ENCODE measurements at regions not wholly inside any gene's neighbourhood (a gene's known extent, or its start where the extent isn't known, plus 50 kb on each side); places are given as distances from the start of the nearest gene placed in this dataset.
"Not testable (repeated sequence)": the region's sequence is repeated elsewhere in the genome, so short reads cannot be mapped to it uniquely, and the experiment has no call there.

DNA sequence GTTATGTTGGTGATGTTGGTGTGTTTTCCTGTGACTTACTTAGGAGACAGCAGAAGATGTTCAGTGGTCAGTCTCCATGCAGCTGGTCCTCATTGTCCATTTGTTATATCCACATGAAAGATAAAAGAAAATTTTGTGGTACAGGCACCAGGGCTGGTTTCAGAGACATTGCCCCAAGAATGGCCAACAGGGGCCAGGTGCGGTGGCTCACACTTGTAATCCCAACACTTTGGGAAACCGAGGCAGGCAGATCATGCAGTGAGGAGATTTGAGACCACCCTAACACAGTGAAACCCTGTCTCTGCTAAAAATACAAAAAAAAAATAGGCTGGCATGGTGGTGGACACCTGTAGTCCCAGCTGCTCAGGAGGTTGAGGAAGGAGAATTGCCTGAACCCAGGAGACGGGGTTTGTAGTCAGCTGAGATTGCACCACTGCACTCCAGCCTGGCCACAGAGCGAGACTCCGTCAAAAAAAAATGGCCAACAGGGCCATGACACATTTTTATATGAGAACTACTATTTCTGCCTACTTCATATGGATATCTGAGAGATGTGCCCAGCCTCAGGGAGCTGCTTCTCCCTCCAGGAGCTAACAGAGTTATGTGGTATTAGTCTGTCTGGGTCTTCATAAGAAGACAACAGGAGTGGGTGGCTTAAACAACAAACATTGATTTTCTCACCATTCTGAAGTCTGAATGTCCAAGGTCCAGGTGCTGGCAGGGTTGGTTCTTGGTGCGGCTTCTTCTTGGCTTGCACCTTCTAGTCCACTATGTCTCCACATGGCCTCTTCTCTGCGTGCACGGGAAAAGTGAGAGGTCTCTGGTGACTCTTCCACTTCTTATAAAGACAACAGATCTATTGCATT lies 821.7 kb downstream of the TMEM121 start:
- TF ChIP-seq, protein P1, sequence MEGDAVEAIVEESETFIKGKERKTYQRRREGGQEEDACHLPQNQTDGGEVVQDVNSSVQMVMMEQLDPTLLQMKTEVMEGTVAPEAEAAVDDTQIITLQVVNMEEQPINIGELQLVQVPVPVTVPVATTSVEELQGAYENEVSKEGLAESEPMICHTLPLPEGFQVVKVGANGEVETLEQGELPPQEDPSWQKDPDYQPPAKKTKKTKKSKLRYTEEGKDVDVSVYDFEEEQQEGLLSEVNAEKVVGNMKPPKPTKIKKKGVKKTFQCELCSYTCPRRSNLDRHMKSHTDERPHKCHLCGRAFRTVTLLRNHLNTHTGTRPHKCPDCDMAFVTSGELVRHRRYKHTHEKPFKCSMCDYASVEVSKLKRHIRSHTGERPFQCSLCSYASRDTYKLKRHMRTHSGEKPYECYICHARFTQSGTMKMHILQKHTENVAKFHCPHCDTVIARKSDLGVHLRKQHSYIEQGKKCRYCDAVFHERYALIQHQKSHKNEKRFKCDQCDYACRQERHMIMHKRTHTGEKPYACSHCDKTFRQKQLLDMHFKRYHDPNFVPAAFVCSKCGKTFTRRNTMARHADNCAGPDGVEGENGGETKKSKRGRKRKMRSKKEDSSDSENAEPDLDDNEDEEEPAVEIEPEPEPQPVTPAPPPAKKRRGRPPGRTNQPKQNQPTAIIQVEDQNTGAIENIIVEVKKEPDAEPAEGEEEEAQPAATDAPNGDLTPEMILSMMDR (IDR thresholded peaks at IDR 0.05) = no peak
- Histone ChIP-seq H3K4me1 (no peaks in the 10 kb centered on the region), H3K4me3 (no peak overlapping the region), H3K27ac (no peak overlapping the region), H3K27me3 (no peaks in the 10 kb centered on the region), H3K9me3 (no peaks in the 10 kb centered on the region), H3K36me3 (no peaks in the 10 kb centered on the region)
- DNase-seq = no peak
- intact Hi-C loops (cut with DNase I; ENCODE audit: low total_unique reads) = no loop called here

DNA sequence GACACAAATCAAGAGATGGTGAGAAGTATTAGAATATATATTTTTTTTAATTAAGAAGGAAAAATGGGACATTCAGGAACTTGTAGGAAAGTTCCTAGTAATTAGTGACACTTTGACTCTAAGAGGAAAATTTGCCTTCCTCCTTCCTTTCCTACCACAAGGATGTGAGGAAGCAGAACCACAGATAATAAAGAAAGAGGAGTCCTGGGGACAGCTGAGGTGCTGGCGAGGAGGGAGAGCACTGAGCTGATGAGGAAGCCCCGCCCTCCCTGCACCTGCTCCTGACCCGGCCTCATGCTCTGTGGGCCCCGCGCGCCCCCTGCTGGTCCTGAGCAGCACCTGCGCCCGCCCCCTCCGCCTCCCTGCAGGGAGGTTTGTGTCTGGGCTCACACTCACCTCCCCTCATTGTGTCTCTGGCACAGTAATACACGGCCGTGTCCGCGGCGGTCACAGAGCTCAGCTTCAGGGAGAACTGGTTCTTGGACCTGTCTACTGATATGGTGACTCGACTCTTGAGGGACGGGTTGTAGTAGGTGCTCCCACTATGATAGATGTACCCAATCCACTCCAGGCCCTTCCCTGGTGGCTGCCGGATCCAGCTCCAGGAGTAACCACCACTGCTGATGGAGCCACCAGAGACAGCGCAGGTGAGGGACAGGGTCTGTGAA lies 822.6 kb downstream of the TMEM121 start:
- DNase-seq; H3K4me1 ChIP-seq; H3K27ac ChIP-seq; H3K27me3 ChIP-seq; H3K9me3 ChIP-seq; H3K36me3 ChIP-seq; intact Hi-C loops (cut with DNase I; ENCODE audit: low total_unique reads); H3K4me3 ChIP-seq: not testable (repeated sequence)

DNA sequence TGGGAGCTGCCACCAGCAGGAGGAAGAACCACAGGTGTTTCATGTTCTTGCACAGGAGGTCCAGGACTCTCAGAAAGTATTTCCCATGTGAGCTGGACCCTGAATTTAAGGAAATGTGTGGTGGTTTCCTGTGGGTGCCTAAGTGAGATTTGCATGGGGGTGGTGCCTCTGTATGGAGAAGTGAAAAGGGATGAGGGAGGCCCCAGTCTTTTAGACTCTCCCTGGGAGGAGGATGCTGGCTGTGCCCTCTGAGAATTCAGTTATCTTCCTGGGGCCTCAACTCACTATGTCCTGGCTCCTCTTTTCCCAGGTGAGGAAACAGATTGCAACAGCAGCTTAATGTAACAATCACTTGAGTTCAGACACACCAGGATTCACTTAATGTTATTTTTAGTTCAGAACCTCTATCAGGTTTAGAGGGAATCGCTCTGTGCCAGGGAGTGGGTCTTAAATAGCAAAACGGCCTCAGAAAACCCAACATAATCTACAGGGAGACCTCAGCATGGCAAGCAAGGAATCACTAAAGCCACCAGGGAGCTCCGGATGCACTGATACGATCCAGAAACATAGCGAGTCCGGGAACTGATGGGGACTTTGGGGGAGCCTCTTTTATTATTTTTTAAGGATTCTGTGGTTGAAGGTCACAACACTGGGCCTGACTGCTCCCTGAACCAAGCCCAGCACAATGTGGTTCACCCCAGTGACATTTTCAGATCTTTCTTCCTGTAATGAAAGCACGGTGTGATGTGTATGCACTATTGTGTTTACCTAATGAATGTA lies 823.5 kb downstream of the TMEM121 start:
- intact Hi-C loops (cut with DNase I; ENCODE audit: low total_unique reads); H3K9me3 ChIP-seq; DNase-seq; H3K36me3 ChIP-seq; H3K27ac ChIP-seq; H3K27me3 ChIP-seq; H3K4me1 ChIP-seq; H3K4me3 ChIP-seq: not testable (repeated sequence)

DNA sequence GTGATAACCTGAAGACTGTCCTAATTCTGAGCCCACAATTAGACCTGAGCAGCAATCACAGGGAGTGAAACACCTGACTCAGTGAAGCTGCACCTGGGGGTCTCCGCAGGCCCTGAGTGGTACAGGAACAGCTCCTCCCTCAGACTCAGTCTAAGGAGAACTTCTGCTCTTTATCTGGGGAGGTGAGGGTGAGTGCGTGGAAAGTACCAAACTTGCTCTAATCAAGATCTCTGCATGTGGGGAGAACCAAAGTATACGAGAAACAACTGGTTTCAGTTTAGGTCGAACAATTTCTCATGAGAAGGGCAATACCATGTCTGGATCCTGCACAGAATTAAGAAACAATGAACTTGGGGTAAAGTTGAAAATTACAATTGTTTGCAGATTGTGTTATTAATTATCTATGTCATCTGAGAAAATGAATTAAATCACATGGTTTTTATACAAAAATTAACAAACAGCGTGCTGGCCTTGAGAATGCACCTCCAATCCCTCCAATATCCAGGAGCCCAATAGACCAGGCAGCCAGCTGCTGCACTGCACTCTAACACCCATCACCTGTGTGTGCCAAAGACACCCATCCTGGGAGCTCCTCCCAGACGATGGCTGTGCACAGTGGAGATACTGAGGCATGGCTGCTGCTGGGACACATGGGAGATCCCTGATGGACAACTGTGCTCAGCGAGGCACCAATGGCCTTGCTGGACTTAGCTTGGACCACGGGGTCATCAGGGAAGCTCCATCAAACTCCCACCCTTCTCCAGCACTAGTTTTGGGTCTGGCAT lies 828.8 kb downstream of the TMEM121 start:
- H3K9me3 ChIP-seq; H3K4me1 ChIP-seq; H3K27ac ChIP-seq; H3K36me3 ChIP-seq; H3K4me3 ChIP-seq; DNase-seq; H3K27me3 ChIP-seq; intact Hi-C loops (cut with DNase I; ENCODE audit: low total_unique reads): not testable (repeated sequence)

DNA sequence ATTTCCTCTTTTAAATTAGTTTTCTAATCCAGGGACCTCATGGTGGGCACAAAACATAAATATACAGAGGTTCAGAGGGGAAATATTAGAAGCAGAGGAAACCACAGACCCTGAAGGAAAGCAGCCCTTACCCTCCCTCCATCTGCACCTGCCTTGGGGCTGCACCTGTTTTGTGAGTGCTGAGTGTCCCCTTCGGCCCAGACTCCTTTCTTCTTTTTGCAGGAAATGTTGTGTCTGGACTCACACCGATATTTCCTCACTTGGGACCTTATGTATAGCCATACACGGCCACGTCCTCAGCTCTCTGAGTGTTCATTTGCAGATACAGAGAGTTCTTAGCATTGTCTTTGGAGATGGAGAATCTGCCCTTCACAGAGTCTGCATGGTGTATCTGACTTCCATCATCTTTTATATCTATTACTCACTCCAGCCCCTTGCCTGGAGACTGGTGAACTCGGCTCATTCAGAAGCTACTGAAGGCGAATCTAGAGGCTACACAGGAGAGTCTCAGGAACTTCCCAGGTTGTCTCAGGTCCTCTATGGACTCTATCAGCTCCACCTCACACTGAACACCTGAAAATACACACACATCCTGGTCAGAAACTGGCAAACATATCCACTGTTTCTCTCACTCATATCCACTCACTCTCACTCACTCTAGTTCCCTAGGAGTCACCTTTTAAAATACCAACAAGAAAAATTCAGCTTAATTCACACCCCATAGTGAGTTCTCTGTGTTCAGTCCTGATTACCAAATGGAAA lies 829.7 kb downstream of the TMEM121 start:
- H3K36me3 ChIP-seq; intact Hi-C loops (cut with DNase I; ENCODE audit: low total_unique reads); H3K27ac ChIP-seq; H3K27me3 ChIP-seq; H3K4me3 ChIP-seq; H3K4me1 ChIP-seq; DNase-seq; H3K9me3 ChIP-seq: not testable (repeated sequence)

DNA sequence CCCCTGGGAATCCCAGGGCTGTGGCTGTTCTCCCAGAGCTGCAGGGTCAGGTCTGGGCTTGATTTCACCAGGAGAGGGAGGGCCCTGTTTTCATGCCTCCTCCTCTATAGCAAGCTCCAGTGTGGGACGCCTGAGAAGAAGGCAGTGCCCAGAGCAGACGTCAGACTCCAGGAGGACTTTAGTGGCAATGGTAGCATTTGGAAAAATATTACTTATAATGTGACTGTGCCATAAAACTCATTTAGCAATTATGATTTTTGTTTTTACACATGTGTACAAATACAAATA lies 830.2 kb downstream of the TMEM121 start:
- intact Hi-C loops (cut with DNase I; ENCODE audit: low total_unique reads); H3K9me3 ChIP-seq: not testable (repeated sequence)

DNA sequence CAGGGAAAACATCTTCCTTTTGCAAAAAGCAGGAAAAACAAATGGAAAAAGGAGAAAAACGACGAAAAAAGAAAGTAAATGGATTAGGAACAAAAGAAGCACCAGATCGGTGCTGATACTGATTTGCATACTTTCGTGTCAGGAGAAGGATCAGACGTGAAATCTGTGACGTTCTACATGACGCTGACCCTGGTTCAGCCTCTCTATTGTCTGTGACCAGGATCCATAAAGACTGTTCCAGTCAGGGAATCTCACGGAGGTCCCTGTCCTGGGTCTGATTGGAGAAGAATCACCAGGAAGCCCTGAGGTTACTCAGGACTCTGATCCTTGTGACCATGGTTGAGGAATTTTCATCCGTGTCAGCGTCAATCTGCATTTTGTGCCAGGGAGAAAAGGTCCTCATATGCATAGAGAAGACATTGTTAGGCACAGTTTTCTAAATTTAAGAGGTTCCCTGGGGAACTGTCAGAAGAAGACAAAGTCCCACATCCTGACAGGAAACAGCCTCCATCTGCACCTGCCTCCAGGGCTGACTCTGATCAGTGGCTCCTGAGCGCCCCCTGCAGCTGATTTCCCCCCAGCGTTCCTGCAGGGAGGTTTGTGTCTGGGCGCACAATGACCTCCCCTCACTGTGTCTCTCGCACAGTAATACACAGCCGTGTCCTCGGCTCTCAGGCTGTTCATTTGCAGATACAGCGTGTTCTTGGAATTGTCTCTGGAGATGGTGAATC lies 832.9 kb downstream of the TMEM121 start:
- DNase-seq; H3K27me3 ChIP-seq; intact Hi-C loops (cut with DNase I; ENCODE audit: low total_unique reads); H3K4me1 ChIP-seq; H3K9me3 ChIP-seq; H3K36me3 ChIP-seq; H3K27ac ChIP-seq; H3K4me3 ChIP-seq: not testable (repeated sequence)

More for the DNA sequence above, 830.2 kb downstream of the TMEM121 start:
- H3K4me3 ChIP-seq, H3K27me3 ChIP-seq, H3K4me1 ChIP-seq, H3K36me3 ChIP-seq, H3K27ac ChIP-seq, DNase-seq: not testable (repeated sequence)

DNA sequence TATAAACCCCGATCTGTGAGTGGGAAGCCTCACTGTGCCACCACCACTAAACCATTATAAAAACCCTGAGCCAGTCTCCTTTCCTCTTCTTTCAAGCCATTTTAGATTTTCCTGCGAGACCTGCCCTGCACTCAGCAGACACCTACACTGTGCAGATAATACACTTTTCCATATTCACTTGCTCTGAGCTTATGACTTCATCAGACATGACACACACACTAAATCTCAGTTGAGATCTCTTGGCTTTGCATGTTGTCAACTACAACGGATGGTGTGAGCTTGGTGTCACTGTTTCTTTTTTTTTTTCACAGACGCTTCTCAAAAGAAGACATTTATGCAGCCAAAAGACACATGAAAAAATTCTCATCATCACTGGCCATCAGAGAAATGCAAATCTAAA lies 839.0 kb downstream of the TMEM121 start:
- H3K4me3 ChIP-seq; H3K4me1 ChIP-seq; H3K27me3 ChIP-seq; H3K27ac ChIP-seq; H3K9me3 ChIP-seq; H3K36me3 ChIP-seq; intact Hi-C loops (cut with DNase I; ENCODE audit: low total_unique reads); DNase-seq: not testable (repeated sequence)

DNA sequence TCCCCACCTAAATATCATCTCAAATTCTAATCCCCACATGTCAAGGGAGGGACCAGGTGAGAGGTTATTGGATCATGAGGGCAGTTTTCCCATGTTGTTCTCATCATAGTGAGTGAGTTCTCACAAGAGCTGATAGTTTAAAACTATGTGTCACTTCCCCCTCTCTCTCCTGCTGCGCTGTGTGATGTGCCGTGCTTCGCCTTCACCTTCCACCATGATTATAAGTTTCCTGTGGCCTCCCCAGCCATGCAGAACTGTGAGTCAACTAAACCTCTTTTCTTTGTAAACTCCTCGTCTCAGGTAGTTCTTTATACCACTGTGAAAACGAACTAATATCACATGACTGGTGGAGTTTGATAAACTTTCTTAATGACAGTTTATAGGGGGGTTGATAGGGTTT lies 839.5 kb downstream of the TMEM121 start:
- DNase-seq; H3K36me3 ChIP-seq; H3K27me3 ChIP-seq; H3K4me3 ChIP-seq; H3K9me3 ChIP-seq; H3K4me1 ChIP-seq; intact Hi-C loops (cut with DNase I; ENCODE audit: low total_unique reads); H3K27ac ChIP-seq: not testable (repeated sequence)

DNA sequence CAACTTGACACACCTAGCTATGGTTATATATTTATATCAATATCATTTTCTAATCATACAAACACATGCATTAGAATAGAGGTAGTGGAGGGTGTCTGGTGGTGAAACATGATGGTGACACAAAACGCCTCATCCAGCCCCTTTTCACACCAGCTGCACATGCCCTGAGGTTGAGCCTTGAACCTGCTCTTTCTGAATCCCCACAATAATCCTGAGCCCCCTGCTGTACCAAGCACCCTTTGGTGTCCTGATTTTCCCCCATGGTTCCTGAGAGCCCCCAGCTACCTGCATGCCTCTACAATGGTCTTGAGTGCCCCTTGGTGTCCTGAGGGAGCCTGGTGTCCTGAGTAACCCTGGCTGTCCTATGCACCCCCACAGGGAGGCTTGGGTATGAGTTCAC lies 840.6 kb downstream of the TMEM121 start:
- H3K27ac ChIP-seq; H3K27me3 ChIP-seq; H3K9me3 ChIP-seq; H3K4me1 ChIP-seq; intact Hi-C loops (cut with DNase I; ENCODE audit: low total_unique reads); H3K4me3 ChIP-seq; H3K36me3 ChIP-seq; DNase-seq: not testable (repeated sequence)

DNA sequence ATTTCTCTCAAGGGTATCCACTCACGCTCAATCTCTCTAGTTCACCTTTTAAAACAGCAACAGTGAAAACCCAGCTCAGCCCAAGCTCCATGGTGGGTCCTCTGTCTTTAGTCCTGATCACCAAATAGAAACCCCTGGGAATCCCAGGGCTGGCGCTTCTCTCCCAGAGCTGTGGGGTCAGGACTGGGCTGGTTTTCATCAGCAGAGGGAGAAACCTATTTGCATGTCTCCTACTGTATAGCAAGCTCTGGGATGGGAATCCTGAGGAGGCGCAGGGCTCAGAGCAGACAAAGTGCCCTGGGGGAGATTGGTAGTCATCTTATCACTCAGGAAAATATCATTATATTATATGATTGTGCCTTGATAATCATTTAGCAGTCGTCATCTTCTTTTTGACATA lies 843.1 kb downstream of the TMEM121 start:
- H3K27me3 ChIP-seq; H3K36me3 ChIP-seq; DNase-seq; H3K4me3 ChIP-seq; H3K4me1 ChIP-seq; H3K27ac ChIP-seq; H3K9me3 ChIP-seq; intact Hi-C loops (cut with DNase I; ENCODE audit: low total_unique reads): not testable (repeated sequence)

All from tibial artery (tissue), 4 donors.